GM21723 (cell line): ENCODE measurements at regions not wholly inside any gene's neighbourhood (a gene's known extent, or its start where the extent isn't known, plus 50 kb on each side); places are given as distances from the start of the nearest gene placed in this dataset.
"Not testable (repeated sequence)": the region's sequence is repeated elsewhere in the genome, so short reads cannot be mapped to it uniquely, and the experiment has no call there.

Source experiments
- ATAC-seq: cut with Tn5 transposase; IDR thresholded peaks from one replicate; pipeline ENCODE4 v1.9.1; 2021; ENCODE audit warnings: mild to moderate bottlenecking, moderate library complexity; ENCODE audit not compliant: unreplicated experiment

GRCh38 chr1:99496067-99496466 lies 149.8 kb upstream of the PALMD start:
- ATAC-seq = no peak

DNA sequence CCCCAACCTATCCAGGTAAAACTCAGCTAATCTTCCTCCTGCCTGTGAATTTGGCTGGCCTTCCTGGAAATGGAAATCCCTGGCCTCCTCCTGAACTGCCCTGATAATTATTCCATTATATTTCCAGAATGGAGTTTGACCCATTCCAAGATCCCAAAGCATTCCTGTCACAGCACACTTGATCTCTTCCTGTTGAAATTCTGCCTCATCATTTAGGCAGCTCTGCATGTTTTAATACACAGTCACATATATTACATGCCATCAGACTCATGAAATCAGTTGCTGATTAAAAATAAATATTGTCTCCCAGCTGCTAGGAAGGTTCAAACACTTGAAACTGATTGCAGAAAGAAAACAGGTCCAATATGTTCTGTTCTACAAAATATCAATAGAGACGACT lies 148.2 kb upstream of the PALMD start:
- ATAC-seq = no peak

- no peak for ATAC-seq
These were observed 145.4 kb upstream of the PALMD start for GRCh38 chr1:99500541-99500940.

GRCh38 chr1:99501871-99502270 lies 144.0 kb upstream of the PALMD start:
- ATAC-seq = no peak

DNA sequence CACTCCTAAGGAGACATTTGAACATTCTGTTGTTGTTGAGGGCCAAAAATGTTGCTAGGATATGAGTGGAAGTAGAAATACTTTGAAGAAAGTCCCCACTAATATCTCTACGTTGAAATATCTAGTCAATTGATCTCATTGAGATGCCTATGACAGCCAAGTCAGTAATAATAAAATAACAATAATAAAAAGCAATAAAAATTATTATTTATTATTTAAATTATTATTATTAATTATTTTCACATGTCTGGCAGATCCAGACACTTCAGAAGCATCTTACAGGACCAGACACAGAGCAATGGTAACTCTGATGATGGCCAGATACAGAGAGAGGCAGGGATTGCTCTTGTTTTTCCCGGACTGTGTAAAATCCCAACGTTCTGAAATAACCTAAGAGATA lies 143.5 kb upstream of the PALMD start:
- no peak for ATAC-seq

GRCh38 chr1:99503276-99503747 lies 142.6 kb upstream of the PALMD start:
- no peak for ATAC-seq

DNA sequence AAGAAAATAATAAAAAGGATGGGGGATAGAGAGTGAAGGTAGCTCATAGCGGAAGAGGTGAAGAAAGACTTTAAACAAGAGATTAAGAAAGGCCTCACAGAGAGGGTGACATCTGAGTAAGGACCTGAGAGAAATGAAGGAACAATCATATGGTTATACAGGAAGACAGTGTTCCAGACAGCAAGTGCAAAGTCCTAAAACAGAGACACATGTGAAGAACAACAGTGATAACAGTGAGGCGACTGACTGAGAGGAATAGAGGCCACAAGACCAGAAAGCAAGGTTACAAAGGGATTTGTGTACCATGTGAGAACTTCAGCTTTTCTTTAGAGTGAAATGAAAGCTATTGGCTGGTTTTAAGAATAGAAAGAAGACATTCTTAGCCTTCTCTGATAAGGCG lies 141.6 kb upstream of the PALMD start:
- ATAC-seq = no peak

DNA sequence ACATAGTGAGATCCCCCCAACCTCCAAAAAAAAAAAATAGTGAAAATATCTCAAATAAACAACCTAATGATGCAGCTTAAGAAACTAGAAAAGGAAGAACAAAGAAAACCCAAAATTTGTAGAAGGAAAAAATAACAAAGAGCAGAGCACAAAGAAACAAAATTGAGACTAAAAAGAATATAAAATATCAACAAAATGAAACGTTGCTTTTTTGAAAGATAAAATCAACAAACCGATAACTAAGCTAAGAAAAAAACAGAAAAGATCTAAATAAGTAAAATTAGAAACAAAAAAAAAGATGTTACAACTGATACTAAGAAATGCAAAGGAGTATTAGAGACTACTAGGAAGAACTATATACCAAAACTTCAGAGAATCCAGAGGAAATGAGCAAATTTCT lies 139.3 kb upstream of the PALMD start:
- no peak for ATAC-seq

GRCh38 chr1:99507446-99507845 lies 138.5 kb upstream of the PALMD start:
- not testable (repeated sequence) for ATAC-seq

DNA sequence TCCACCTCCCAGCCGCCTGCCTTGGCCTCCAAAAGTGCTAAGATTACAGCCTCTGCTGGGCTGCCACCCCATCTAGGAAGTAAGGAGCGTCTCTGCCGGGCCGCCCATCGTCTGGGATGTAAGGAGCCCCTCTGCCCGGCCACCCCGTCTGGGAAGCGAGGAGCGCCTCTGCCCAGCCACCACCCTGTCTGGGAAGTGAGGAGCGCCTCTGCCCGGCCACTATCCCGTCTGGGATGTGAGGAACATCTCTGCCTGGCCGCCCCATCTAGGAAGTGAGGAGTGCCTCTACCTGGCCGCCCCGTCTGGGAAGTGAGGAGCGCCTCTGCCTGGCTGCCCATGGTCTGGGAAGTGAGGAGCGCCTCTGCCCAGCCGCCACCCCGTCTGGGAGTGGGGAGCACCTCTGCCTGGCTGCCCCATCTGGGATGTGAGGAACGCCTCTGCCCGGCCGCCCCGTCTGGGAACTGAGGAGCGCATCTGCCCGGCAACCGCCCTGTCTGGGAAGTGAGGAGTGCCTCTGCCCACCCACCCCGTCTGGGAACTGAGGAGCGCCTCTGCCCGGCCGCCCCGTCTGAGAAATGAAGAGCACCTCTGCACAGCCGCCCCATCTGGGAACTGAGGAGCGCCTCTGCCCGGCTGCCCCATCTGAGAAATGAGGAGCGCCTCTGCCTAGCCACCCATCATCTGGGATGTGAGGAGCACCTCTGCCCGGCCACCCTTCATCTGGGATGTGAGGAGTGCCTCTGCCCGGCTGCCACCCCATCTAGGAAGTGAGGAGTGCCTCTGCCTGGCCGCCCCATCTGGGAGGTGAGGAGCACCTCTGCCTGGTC lies 137.8 kb upstream of the PALMD start:
- ATAC-seq = no peak

- not testable (repeated sequence) for ATAC-seq
These were observed 137.0 kb upstream of the PALMD start for GRCh38 chr1:99508733-99509445.

GRCh38 chr1:99514823-99515552 lies 130.9 kb upstream of the PALMD start:
- not testable (repeated sequence) for ATAC-seq

DNA sequence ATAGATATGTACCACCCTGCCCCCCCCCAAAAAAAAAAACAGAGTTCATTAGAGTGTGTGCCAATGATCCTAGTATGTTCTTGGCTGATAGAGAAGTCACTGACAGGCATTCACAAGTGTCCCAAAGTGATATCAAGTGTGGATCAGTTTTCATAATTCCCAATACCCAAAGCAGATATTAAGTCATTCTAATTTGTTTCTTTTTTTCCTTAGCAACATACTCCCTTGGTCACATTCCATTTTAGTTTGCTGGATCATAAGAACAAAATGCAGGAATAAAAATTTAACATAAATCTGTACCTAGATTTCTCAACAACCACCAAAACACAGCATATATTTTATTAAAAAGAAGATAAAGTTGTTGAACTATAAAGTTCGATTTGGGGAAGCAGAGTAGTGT lies 129.8 kb upstream of the PALMD start:
- no peak for ATAC-seq

GRCh38 chr1:99520121-99520520 lies 125.8 kb upstream of the PALMD start:
- ATAC-seq = no peak

DNA sequence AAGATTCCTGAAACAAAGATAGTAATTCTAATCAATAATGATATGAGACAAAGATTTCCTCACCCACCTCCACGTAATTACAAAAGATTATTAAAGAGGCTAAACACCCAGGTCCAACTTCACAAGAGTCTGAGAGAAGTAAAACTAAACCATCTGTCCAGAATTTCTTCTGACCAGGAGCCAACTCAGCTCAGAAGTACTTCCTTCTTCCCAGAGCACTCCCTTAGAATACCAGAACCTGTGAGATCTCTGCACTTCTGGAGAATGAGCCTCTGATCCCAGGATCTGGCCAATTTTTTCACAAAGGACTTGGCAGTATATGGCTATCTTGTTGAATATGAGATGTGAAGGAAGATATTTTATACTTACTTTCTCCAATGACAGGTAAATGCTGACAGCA lies 120.6 kb upstream of the PALMD start:
- no peak for ATAC-seq

GRCh38 chr1:99527078-99527477 lies 118.8 kb upstream of the PALMD start:
- no peak for ATAC-seq

- ATAC-seq = no peak
These were observed 118.4 kb upstream of the PALMD start for GRCh38 chr1:99527545-99527944.

GRCh38 chr1:99529002-99529401 lies 116.9 kb upstream of the PALMD start:
- ATAC-seq = no peak

GRCh38 chr1:99531578-99532275 lies 114.2 kb upstream of the PALMD start:
- no peak for ATAC-seq

GRCh38 chr1:99532276-99532580 lies 113.7 kb upstream of the PALMD start:
- no peak for ATAC-seq
